B cell (primary cell): ENCODE measurements at regions not wholly inside any gene's neighbourhood (a gene's known extent, or its start where the extent isn't known, plus 50 kb on each side); places are given as distances from the start of the nearest gene placed in this dataset.

Experiments used
- ATAC-seq: fragments of 200-7000 bp; cut with Tn5 transposase; one replicate; pipeline ENCODE4 v1.10.0; 2021; ENCODE audit warnings: low read depth, mild to moderate bottlenecking, moderate number of reproducible peaks, moderate library complexity
- CTCF ChIA-PET: fragments of 350-600 bp; sonication (Branson Sonifier 250); formaldehyde crosslinking; loops from one replicate; lab custom pipeline; 2021; ENCODE audit warnings: antibody characterized with exemption, inconsistent platforms; lab: Charles Lee
- POLR2A ChIA-PET: fragments of 350-600 bp; sonication (Branson Sonifier 250); formaldehyde crosslinking; loops from one replicate; lab custom pipeline; 2021; ENCODE audit warnings: antibody characterized with exemption; lab: Charles Lee
- DNase-seq: peaks from one replicate; pipeline ENCODE4 v3.0.0; 2013
- H2AFZ ChIP-seq: 2 replicates; pipeline ENCODE4 v1.6.1; 2012; ENCODE audit warnings: mild to moderate bottlenecking, low read depth, low read length; ENCODE audit not compliant: insufficient read depth, poor library complexity, severe bottlenecking
- H3K27ac ChIP-seq, 2 donors: 1 replicate in 1 of 2; 2 replicates in 1 of 2; pipeline ENCODE4 v1.5.1; 2012 to 2013; ENCODE audit warnings: low read length in 2 of 2, mild to moderate bottlenecking in 2 of 2, moderate library complexity in 1 of 2
- H3K27me3 ChIP-seq, 4 experiments: fragments of 200-600 bp in 1 of 4; sonication (generic) in 1 of 4; replicated peaks in 1 of 4; 1 replicate in 2 of 4; 2 replicates in 2 of 4; pipeline versions ENCODE4 v1.6.1 to v1.7.0; 2013 to 2016; ENCODE audit warnings: low read length in 3 of 4, mild to moderate bottlenecking in 2 of 4, mixed read lengths in 1 of 4, moderate library complexity in 1 of 4; ENCODE audit not compliant: insufficient read depth in 4 of 4, control insufficient read depth in 3 of 4; ENCODE audit errors: control extremely low read depth in 1 of 4
- H3K36me3 ChIP-seq, 2 experiments: replicated peaks in 1 of 2; 1 replicate in 1 of 2; 2 replicates in 1 of 2; pipeline versions ENCODE4 v1.6.1 to v1.7.1; 2013; ENCODE audit warnings: low read length in 1 of 2; ENCODE audit not compliant: insufficient read depth in 2 of 2, control insufficient read depth in 1 of 2; ENCODE audit errors: control extremely low read depth in 1 of 2, extremely low read depth in 1 of 2
- H3K4me1 ChIP-seq, 2 donors: fragments of 200-600 bp in 1 of 2; sonication (generic) in 1 of 2; 1 replicate in 1 of 2; 2 replicates in 1 of 2; pipeline versions ENCODE4 v1.5.1 to v1.6.1; 2013 to 2017; ENCODE audit warnings: low read length in 2 of 2; ENCODE audit not compliant: control insufficient read depth in 2 of 2, insufficient read depth in 2 of 2
- H3K4me2 ChIP-seq: replicated peaks from 2 replicates; pipeline ENCODE3; 2012; ENCODE audit warnings: mild to moderate bottlenecking, low read depth, low read length; ENCODE audit not compliant: poor library complexity, severe bottlenecking
- H3K4me3 ChIP-seq, 5 experiments: fragments of 200-600 bp in 1 of 5; sonication (generic) in 1 of 5; 1 replicate in 3 of 5; 2 replicates in 2 of 5; pipeline versions ENCODE4 v1.5.1 to v1.7.0; 2011 to 2016; ENCODE audit warnings: low read length in 4 of 5, mild to moderate bottlenecking in 4 of 5, low read depth in 2 of 5, control low read depth in 1 of 5, moderate library complexity in 1 of 5; ENCODE audit not compliant: insufficient read depth in 1 of 5; ENCODE audit errors: control extremely low read depth in 1 of 5, extremely low read depth in 1 of 5
- H3K79me2 ChIP-seq: fragments of 200-600 bp; sonication (generic); one replicate; pipeline ENCODE4 v1.6.0; 2016; ENCODE audit warnings: low read length; ENCODE audit not compliant: control insufficient read depth, insufficient read depth
- H3K9ac ChIP-seq: fragments of 200-600 bp; sonication (generic); 2 replicates; pipeline ENCODE4 v1.6.1; 2017; ENCODE audit warnings: mild to moderate bottlenecking, low read length, moderate library complexity
- H3K9me3 ChIP-seq, 3 donors: one replicate each; pipeline versions ENCODE4 v1.6.1 to v1.7.1; 2013; ENCODE audit warnings: low read length in 2 of 3; ENCODE audit not compliant: control insufficient read depth in 2 of 3, insufficient read depth in 1 of 3; ENCODE audit errors: control extremely low read depth in 1 of 3
- H4K20me1 ChIP-seq: 2 replicates; pipeline ENCODE4 v1.6.0; 2012; ENCODE audit warnings: mild to moderate bottlenecking, low read length; ENCODE audit not compliant: insufficient read depth, control insufficient read depth, poor library complexity, severe bottlenecking
- H3K27ac Mint-ChIP-seq: one replicate; pipeline ENCODE4 v1.8.0; 2021; ENCODE audit warnings: mixed read lengths
- H3K27me3 Mint-ChIP-seq: one replicate; pipeline ENCODE4 v1.8.0; 2021; ENCODE audit warnings: mixed read lengths
- H3K4me1 Mint-ChIP-seq: one replicate; pipeline ENCODE4 v1.8.0; 2021; ENCODE audit warnings: mixed read lengths
- H3K4me3 Mint-ChIP-seq: one replicate; pipeline ENCODE4 v1.8.0; 2021; ENCODE audit warnings: mixed read lengths
- H3K9me3 Mint-ChIP-seq: one replicate; pipeline ENCODE4 v1.8.0; 2022; ENCODE audit warnings: mixed read lengths; ENCODE audit not compliant: insufficient read depth
- EZH2 ChIP-seq: IDR thresholded peaks from 2 replicates; pipeline ENCODE4 v1.6.1; 2012; ENCODE audit warnings: borderline replicate concordance, low read depth, mild to moderate bottlenecking, moderate library complexity, low read length; ENCODE audit not compliant: insufficient read depth, poor library complexity, severe bottlenecking
- WGBS: methylation state at CpG from one replicate; pipeline ENCODE4 v1.1.5; 2013; ENCODE audit warnings: missing lambda C conversion rate; ENCODE audit not compliant: insufficient coverage; 5-methylcytosine and 5-hydroxymethylcytosine counted together
- intact Hi-C: fragments of 100-400 bp; cut with micrococcal nuclease; formaldehyde crosslinking; loops from one replicate; pipeline ENCODE4 v1.10.0; 2022
- TF ChIP-seq, protein P1 (sequence below): fragments of 200-600 bp; IDR thresholded peaks from one replicate; pipeline ENCODE4 v1.8.0; 2022; ENCODE audit warnings: antibody characterized with exemption, mild to moderate bottlenecking

- no peaks in the 10 kb centered on the region for H3K36me3 ChIP-seq
- no peak for TF ChIP-seq EZH2
- TF ChIP-seq, protein P1, sequence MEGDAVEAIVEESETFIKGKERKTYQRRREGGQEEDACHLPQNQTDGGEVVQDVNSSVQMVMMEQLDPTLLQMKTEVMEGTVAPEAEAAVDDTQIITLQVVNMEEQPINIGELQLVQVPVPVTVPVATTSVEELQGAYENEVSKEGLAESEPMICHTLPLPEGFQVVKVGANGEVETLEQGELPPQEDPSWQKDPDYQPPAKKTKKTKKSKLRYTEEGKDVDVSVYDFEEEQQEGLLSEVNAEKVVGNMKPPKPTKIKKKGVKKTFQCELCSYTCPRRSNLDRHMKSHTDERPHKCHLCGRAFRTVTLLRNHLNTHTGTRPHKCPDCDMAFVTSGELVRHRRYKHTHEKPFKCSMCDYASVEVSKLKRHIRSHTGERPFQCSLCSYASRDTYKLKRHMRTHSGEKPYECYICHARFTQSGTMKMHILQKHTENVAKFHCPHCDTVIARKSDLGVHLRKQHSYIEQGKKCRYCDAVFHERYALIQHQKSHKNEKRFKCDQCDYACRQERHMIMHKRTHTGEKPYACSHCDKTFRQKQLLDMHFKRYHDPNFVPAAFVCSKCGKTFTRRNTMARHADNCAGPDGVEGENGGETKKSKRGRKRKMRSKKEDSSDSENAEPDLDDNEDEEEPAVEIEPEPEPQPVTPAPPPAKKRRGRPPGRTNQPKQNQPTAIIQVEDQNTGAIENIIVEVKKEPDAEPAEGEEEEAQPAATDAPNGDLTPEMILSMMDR = no peak
- no peaks in the 10 kb centered on the region for H3K9me3 ChIP-seq
- intact Hi-C loops = no loop called here
- no peak overlapping the region for H3K9ac ChIP-seq
- H3K27ac ChIP-seq = no peak overlapping the region
- WGBS = no CpG with 5 or more reads among the region's 1 CpG
- H2AFZ ChIP-seq = no peak overlapping the region
- peaks cover 11% of the 10 kb centered on the region for H3K9me3 Mint-ChIP-seq
- no peaks in the 10 kb centered on the region for H3K4me1 ChIP-seq
- ChIA-PET POLR2A (no interaction called here), CTCF (no interaction called here)
- H3K4me3 ChIP-seq = no peak overlapping the region
- H3K4me2 ChIP-seq = no peak overlapping the region
- H3K27me3 Mint-ChIP-seq = no peaks in the 10 kb centered on the region
- no peaks in the 10 kb centered on the region for H3K4me1 Mint-ChIP-seq
- H4K20me1 ChIP-seq = no peaks in the 10 kb centered on the region
- ATAC-seq (no peak), DNase-seq (no peak)
- no peaks in the 10 kb centered on the region for H3K27me3 ChIP-seq
- no peak overlapping the region for H3K27ac Mint-ChIP-seq
- H3K4me3 Mint-ChIP-seq = no peak overlapping the region
- no peaks in the 10 kb centered on the region for H3K79me2 ChIP-seq
These were observed 385.1 kb downstream of the POM121L12 start for GRCh38 chr7:53420550-53420949.

GRCh38 chr7:53422291-53422690, 386.9 kb downstream of the POM121L12 start:
- Histone ChIP-seq H3K9ac (no peak overlapping the region), H3K9me3 (peaks cover 0 to 2% (median 2%) of the 10 kb centered on the region in 3 donors), H3K4me2 (no peak overlapping the region), H3K27me3 (no peaks in the 10 kb centered on the region), H3K36me3 (no peaks in the 10 kb centered on the region), H3K4me3 (no peak overlapping the region), H3K4me1 (no peaks in the 10 kb centered on the region), H4K20me1 (no peaks in the 10 kb centered on the region), H3K27ac (no peak overlapping the region), H2AFZ (no peak overlapping the region), H3K79me2 (no peaks in the 10 kb centered on the region)
- intact Hi-C loops = no loop called here
- POLR2A ChIA-PET = no interaction called here
- DNase-seq = no peak
- peaks cover 5% of the 10 kb centered on the region for H3K9me3 Mint-ChIP-seq
- no peak for ATAC-seq
- no peaks in the 10 kb centered on the region for H3K27me3 Mint-ChIP-seq
- CTCF ChIA-PET = no interaction called here
- H3K27ac Mint-ChIP-seq = no peak overlapping the region
- no peaks in the 10 kb centered on the region for H3K4me1 Mint-ChIP-seq
- TF ChIP-seq EZH2 = no peak
- TF ChIP-seq, protein P1 = no peak
- 70% methylated on average over 4 of the region's 5 CpGs for WGBS
- H3K4me3 Mint-ChIP-seq = no peak overlapping the region
